GM21619 (cell line): ENCODE measurements at regions not wholly inside any gene's neighbourhood (a gene's known extent, or its start where the extent isn't known, plus 50 kb on each side); places are given as distances from the start of the nearest gene placed in this dataset.

Source experiments
- ATAC-seq: cut with Tn5 transposase; IDR thresholded peaks from one replicate; pipeline ENCODE4 v1.9.1; 2021; ENCODE audit not compliant: unreplicated experiment

DNA sequence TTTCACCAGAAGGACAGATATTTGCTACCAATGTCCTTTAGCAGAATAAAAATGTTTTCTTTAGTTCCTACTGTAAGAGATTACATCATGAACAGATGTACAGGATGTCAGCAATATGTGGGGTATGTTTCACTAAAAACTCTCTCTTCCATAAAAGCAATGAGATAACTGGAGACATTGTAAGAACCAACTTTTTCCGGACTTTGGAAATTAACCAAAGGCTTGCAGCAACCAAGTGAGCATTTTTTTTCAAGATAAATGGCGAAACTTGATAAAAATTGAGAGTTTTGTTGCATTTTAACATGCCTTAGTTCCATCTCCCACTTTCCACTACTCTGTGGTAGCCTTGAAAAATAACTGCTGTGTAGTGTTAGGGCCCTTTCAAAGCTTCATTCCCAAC lies 429.8 kb upstream of the CDH2 start:
- no peak for ATAC-seq

DNA sequence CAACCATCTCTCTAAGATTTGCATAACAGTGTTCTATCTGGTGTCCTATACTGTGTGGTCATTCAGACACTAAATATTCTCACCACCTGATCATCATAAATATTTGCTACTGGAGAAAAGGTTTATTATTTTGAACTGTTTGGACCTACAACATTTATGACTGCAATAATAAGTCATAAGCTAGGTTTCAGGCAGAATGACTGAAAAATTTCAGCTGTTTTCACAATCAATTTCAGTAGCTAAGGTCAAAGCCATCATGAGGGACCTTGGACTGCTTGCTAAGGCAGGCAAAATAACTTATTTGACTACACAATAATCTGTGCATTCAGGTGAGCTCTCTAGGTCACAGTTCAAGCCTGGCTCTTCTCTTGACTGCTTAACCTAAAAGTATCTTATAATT lies 425.5 kb upstream of the CDH2 start:
- ATAC-seq: no peak

DNA sequence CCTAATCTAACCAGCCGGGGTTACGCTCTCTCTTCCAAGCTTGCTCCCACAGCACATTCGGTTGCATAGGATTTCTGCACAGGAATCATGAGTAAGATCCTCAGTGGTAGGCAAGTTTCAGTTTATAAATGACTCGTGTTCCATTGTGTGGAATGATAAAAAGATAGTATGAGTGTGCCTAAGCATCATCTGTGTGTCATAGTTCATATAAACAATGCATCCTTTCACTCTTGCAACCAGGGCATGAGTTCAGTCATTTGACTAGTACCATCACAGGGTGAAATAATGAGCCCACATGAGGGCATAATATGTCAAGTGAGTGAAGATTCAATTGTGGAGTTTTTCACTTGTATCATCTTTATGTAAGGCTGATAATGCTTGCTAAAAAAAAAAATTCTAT lies 417.1 kb upstream of the CDH2 start:
- no peak for ATAC-seq

DNA sequence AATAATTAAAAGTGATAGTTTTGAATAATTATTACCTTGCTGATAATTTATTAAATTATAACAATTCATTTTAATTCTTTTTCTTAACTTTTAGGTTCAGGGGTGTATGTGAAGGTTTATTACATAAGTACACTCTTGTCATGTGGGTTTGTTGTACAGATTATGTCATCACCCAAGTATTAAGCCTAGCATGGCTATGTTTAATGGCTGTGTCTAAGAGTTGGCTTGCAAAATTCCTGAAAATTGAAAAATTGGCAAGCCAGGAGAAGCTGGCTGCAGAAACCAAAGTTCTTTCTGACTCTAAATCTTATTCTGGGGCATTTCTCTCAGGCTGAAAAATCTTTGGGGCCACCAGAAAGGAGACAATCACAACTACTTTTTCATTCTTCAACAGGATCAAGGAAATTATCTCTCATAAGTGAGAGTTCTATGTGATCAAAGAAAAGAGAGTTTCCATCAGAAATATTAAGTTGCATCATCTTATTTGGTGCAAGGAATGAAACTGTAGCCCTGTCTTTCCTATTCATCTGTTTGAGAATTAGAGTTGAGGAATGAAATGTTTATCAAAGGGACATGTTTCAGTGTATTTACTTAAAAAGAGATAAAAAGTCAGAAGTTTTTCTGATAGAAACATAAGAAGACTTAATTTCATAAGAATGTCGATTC lies 412.1 kb upstream of the CDH2 start:
- ATAC-seq: no peak

DNA sequence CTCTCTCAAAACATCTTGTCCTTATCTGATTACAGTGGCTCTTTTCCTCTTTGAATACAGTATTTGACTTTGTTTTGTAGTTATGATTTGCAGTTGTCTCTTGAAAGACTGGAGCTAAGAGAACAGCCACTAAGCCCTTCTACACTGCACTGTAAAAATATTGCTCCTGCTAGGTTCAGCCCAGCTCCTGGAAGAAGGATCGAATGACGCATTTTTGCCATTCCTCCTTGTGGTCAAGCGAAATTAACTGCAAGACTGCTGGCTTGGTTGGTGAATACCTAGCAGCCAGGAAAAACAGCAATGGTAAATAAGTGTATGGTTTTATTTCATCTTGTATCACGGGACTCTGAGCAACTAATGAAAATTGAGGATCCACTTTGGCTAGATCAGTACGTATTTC lies 407.8 kb upstream of the CDH2 start:
- ATAC-seq: no peak

DNA sequence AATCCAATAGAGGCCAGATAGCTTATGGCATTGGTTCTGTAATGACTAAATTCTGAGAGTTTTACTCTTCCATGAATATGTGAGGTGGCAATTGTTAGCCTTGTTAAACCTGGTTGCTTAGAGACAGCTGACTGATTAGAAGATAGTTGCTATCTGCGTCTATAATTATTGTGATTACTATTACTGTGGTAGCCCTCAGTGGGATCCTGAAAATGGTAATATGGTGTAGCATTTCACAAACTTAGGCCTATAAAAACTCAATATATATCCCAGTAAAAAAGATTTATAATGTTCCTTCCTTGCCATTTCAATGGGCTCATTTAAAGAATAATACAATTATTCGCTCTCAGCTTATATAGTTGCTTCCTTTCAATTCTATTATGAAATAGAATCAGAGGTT lies 405.8 kb upstream of the CDH2 start:
- ATAC-seq: no peak

DNA sequence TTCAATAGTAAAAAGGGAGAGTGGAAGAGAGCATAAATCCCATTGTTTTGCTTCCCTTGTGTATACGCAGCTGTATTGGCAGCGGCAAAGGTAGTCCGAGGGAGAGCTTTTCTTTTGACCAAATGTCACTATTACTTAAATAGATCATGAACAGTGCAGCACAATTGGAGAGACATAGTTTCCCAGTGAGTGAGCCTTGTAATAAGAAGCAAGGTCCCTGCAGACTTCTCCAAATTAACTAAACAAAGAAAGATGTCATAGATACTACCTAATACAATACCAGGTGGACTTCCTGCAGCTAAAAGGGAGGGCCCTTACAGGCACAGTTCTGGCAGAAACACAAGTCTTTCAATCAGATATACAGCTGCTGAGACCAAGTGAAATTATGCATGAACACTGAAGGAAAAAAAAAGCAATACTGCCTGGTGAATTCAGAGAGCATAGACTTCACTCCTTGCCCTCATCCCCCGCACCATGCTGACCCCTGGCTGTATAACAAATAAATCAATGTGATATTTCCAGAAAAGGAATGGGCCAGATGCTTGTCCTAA lies 404.7 kb upstream of the CDH2 start:
- ATAC-seq: no peak

DNA sequence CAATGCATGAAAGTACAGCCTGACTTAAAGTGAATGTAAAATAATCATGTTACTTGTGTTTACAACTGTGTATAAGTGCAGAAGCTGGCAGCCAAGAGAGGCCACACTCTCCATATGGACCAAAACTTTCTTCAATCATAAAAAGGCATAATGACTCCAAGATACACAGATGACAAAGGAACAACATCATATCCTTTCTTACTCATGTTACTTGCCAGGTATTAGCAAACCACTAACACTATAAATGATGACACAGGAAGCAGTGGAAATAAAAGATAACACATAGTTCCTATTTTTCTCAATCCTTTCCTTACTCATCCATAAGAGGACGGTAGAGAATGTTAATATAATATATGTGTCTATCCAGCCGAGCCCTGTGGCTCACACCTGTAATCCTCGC lies 400.0 kb upstream of the CDH2 start:
- no peak for ATAC-seq

DNA sequence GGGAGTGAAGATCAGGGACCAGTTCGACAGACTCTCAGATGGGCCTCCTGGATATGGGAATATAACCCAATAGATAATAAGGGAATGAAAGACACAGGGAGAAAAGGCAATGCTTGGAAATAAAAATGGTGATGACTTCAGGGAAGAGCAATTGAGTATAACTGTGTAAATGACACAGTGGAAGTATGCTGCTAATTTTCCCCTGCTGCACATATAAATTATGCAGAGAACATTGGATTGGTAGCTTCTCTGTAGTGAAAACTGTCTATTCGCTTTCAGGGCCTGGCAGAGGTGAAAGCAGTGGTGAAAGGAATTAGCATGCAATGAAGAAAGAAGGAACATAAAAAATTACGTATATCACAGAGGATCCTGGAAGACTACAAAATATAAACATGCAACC lies 398.2 kb upstream of the CDH2 start:
- no peak for ATAC-seq

DNA sequence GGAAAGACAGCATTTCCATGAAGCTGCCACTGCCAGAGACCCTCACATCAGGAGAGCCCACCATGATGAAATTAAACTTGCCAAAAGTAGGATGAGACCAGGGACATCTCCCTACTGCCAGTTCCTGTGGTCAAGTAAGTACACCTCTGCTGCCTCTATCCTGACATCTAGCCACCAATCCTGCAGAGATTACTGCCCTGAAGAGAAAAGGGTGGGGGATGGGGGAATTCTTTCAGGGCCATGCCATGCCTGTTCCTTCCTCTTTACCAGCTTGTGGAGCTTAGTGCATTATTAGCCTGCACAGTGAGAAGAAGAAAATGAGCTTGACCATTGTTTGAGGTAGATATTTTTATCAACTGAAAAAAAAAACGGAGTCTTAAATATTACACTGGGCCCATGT lies 397.2 kb upstream of the CDH2 start:
- no peak for ATAC-seq

DNA sequence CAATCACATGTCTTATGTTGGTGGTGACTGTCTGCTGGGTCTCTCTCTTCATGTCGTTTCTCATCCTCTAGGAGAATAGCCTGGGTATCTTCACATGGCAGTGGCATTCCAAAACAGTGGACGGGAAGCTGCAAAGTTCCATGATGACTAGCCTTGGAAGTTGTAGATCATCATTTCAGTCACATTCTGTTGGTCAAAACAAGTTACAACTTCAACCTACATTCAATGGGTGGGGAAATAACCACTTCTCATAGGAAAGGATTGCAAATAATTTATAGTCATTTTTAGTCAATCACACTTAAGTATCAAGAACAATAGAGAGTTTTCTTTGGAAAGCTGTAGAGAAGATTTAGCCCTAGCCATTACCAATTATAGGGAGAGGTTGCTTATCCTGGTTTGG lies 395.0 kb upstream of the CDH2 start:
- no peak for ATAC-seq

DNA sequence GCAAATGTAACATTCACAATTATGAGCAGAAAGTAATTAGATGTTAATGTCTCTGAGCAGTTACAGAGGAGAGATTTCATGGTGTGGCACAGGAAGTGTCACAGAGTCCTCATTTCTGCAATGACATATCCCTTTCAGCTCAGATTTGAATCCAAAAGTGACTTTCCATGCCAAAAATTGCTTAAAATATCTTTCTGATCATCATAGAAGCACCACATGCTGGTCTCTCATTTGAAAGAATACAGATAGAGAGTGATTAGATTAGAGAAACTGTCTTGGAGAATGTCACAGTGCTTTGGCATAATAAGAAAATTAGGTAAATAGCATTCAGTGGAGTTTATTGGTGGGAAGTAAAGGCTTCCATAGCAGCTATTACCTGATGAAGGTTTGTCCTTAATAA lies 383.4 kb upstream of the CDH2 start:
- no peak for ATAC-seq

DNA sequence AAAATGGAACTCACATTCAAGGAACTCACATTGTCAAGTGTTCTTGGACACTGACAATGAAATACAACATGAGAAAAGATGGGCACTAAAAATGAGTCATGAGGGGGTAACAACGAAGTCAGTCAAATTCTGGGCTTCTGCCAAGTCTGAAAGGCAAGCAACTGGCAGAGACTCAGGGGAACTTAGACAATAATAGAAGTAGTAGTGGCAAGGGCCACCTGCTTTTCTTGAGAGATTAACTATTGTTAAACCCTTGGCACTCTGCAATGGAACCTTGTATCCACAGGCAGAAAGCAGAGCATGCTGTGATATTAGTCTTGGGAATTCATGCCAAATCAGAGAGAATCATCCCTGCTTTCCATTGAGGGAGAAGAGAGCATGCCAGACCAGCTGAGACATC lies 382.6 kb upstream of the CDH2 start:
- ATAC-seq: no peak

DNA sequence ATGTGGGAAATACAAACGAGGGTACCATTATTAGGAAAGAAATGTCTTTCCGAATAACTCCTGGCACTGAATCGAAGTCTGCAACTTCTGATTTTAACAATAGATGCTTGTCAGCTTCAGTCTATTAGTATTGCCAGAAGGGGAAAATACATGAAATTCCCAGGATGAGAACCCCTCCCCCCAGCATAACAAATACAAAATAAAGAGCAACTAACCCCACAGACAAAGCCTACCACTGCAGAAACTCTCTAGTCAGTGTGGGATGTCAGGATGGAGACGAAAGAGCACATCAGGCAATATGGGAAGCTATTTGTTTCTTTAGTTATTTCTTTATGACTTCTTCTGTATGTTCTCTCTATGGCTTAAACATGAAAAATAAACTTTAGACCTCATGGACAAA lies 365.0 kb upstream of the CDH2 start:
- ATAC-seq: no peak

DNA sequence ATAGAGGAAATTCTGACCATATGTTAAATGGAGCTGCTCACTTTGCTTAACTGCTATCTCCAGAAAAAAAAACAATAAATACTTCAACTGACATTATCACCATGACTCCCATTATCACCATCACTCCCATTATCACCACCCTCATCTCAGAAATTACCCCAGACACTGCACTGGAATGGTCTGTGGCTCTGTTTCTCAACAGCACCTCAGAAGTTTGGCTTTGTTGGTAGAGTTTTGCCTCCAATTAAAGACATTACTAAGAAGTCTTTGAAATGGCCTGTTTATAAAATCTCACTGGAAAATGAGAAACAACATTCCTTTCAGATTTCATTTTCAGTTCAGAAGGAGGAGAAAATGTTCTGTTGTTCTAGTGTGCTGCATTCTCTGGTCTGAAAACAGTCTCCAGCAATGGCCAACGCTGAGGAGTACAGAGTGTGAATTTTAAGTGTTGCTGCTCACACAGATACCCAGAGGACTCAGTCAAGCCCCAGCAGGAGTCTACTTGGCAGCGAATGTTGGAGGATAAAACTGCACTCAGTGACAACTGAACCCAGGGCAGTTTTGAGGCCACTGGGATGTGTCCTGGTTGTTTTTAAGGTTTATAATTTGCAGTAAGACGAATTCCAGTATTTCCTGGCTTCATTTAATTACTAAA lies 364.5 kb upstream of the CDH2 start:
- ATAC-seq: no peak

DNA sequence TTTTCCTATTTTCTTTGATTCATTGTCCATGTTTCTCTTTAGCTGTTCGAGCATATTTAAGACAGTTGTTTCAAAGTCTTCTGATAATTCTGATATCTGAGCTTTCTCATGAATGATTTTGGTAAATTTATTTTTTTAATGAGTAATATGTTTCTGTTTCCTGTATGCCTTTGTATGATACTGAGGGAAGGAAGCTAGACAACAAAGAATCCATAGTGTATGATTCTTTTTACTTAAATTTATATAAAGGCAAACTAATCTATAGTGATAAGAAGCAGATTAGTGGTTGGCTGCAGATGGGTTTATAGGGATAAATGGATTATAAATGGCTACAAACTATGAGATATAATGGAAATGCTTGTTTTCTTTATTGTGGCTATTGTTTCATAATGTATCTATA lies 352.7 kb upstream of the CDH2 start:
- no peak for ATAC-seq

DNA sequence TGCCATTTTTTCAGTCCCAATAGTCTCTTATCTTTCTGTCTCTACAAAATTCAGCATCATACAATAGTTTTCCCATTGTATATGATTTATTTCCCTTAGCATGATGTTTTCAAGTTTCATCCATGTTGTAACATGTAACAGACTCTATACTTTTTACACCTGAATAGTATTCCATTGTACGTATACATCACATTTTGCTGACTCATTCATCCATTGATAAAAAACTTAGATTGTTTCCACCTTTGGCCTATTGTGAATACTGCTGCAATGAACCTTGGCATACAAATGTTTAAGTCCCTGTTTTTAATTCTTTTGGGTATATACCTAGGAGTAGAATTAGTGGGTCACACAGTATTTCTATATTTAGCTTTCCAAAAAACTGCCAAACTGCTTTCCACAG lies 349.3 kb upstream of the CDH2 start:
- ATAC-seq: no peak

DNA sequence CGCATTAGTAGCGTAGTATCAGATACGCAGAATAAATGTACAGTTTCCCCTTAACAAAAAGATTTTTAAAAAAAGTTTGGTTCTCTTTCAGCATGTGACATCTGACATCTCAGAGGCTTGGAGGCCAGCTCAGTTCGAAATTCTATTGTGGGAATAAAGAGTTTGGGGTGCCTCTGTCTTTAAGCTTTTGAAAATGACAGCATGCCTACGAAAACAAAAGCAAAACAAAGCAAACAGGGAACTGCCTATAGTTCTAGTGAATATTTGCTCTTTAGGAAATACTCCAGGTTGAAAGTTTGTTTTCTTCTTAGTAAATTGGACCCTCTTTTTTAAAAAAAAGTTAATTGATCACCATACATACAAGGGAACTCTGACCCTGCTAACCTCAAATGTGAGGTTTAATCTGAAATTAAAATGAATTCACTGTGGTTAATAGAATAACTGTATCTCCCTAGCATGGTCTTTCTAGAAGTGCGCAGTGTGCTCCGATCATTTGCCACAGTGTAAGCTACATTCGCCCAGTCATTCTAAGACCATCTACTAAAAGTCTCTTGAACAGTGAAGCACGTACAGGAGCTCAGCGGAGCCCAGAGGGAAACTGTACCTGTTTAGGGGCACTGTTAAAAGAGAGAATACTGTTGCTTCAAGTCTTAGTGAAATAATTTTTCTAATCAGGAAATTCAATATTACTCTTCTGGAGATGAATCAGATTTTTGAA lies 347.0 kb upstream of the CDH2 start:
- ATAC-seq: no peak

DNA sequence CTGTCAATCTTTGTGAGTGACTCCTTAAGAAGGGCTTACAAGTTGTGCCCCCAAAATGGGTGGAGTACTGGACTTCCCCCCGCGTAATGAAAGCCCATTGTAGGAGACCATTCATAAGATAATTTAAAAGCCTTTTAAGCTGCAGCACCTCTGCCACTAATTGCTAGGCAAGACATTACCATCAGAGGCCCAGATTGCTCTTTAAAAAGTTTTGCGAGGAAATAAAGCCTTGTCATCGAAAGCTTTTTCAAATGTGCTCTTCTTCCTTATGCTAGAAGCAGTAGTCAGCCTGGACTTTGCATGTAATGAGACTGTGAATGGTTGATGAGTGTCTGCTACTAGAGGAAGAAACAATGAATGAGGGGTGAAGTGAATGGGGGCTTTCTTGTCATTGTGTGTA lies 345.3 kb upstream of the CDH2 start:
- ATAC-seq: no peak

DNA sequence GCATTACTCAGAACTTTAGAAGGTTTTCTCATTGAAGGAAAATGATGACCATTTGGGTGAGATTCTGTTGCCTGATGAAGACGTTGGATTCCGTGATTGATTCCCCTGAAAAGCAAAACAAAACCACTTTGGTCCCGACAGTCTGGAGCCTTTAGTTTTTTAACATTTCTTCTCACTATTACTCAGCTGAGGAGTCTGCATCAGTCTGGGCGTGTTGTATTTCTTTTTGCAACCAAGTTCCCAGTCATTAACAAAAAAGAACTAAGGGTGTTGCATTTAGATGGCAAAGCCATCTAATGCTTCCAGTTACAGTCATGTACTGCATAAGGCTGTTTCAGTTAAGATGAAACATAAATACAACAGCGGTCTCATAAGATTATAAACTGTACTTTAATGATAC lies 343.1 kb upstream of the CDH2 start:
- no peak for ATAC-seq

DNA sequence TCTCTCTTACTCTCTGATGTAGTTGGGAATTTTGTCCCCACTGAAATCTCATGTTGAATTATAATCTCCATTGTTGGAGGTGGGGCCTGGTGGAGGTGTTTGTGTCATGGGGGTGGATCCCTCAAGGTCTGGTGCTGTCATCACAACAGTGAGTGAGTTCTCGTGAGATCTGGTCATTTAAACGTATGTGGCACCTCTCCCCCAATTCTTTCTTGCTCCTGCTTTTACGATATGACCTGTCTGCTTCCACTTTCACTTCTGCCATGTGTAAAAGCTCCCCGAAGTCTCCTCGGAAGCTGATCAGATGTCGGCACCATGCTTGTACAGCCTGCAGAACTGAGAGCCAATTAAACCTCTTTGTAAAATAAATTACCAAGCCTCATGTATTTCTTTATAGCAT lies 337.8 kb upstream of the CDH2 start:
- no peak for ATAC-seq

DNA sequence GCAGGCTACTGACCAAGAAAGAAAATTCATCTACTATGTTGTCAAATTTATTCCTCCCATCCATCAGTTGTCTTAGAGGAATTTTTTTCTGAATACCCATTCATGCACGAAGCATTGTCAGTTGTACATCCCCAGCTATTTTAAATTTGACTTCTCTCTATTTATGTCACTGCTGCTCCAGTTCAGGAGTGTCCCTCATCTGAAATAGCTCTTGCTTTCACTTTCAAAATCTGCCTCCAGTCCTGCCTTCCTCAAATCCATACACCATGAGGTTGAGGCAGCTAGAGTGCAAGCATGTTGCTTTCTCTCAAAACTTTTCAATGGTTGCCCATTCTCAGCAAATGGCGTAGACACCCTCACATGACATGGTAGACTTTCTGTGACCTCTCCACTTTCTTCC lies 335.4 kb upstream of the CDH2 start:
- no peak for ATAC-seq
